HCT116 (cell line): ENCODE measurements at regions not wholly inside any gene's neighbourhood (a gene's known extent, or its start where the extent isn't known, plus 50 kb on each side); places are given as distances from the start of the nearest gene placed in this dataset.

Source experiments
- ATAC-seq: fragments of 200-7000 bp; cut with Tn5 transposase; 2 replicates; pipeline ENCODE4 v1.9.1; 2020; ENCODE audit warnings: mild to moderate bottlenecking, moderate library complexity
- BruUV-seq: library from RNA; stranded (reverse); fragments of 400-500 nt; replicated peaks from 2 replicates; lab custom pipeline; 2021; lab: Mats Ljungman, UMichigan
- CTCF ChIA-PET: fragments of 300-600 bp; sonication (Branson Sonifier 250); formaldehyde crosslinking; loops from one replicate; lab custom pipeline; 2021; ENCODE audit warnings: antibody characterized with exemption; lab: Charles Lee
- POLR2A ChIA-PET: fragments of 300-600, 350-600 bp; sonication (Branson Sonifier 250); formaldehyde crosslinking; loops from one replicate; lab custom pipeline; 2021; ENCODE audit warnings: antibody characterized with exemption; lab: Charles Lee
- RAD21 ChIA-PET, 2 experiments: fragments of 300-600 bp; sonication (Branson Sonifier 250); formaldehyde crosslinking; loops; one replicate each; lab custom pipeline; 2023; ENCODE audit warnings: low total read pairs in 2 of 2; ENCODE audit not compliant: uncharacterized antibody in 2 of 2, unreplicated experiment in 2 of 2, low non-redundant PET in 1 of 2; lab: Charles Lee
- DNase-seq: peaks from one replicate; pipeline ENCODE4 v3.0.0-alpha.2; 2010; ENCODE audit warnings: low read depth, low spot score
- H2AFZ ChIP-seq: fragments of 200-600 bp; shearing (Covaris generic), sonication (generic); 2 replicates; pipeline ENCODE4 v1.6.1; 2017; ENCODE audit warnings: low read depth, mixed run types, mixed read lengths, antibody characterized with exemption, low read length; ENCODE audit not compliant: poor library complexity, severe bottlenecking
- H3K27ac ChIP-seq: 2 replicates; pipeline ENCODE4 v1.5.1; 2012; ENCODE audit warnings: low read depth, low read length
- H3K27me3 ChIP-seq: fragments of 200-600 bp; sonication (generic); 2 replicates; pipeline ENCODE4 v1.6.1; 2016; ENCODE audit warnings: mixed run types, low read length, mixed read lengths; ENCODE audit not compliant: insufficient read depth
- H3K36me3 ChIP-seq, 2 experiments: fragments of 200-500 bp in 1 of 2; fragments of 200-600 bp in 1 of 2; sonication (Bioruptor generic) in 1 of 2; sonication (generic) in 1 of 2; 2 replicates each; pipeline versions ENCODE4 v1.5.1 to v1.6.1; 2014 to 2016; ENCODE audit warnings: low read length in 2 of 2, inconsistent platforms in 1 of 2, mixed read lengths in 1 of 2, mixed run types in 1 of 2; ENCODE audit not compliant: insufficient read depth in 2 of 2, control insufficient read depth in 1 of 2
- H3K4me1 ChIP-seq, 2 experiments: fragments of 200-600 bp in 1 of 2; sonication (generic) in 1 of 2; 2 replicates each; pipeline versions ENCODE4 v1.5.1 to v1.6.1; 2012 to 2017; ENCODE audit warnings: low read length in 2 of 2, inconsistent platforms in 1 of 2, mild to moderate bottlenecking in 1 of 2, mixed read lengths in 1 of 2, mixed run types in 1 of 2, moderate library complexity in 1 of 2; ENCODE audit not compliant: insufficient read depth in 2 of 2, control insufficient read depth in 1 of 2
- H3K4me2 ChIP-seq: fragments of 200-600 bp; sonication (generic); 2 replicates; pipeline ENCODE4 v1.6.1; 2017; ENCODE audit warnings: mixed run types, low read length, mixed read lengths
- H3K4me3 ChIP-seq, 2 experiments: fragments of 200-600 bp in 1 of 2; sonication (generic) in 1 of 2; replicated peaks in 1 of 2; 2 replicates each; pipeline ENCODE4 v1.5.1; 2011 to 2016; ENCODE audit warnings: low read length in 2 of 2, control low read depth in 1 of 2, low read depth in 1 of 2, mild to moderate bottlenecking in 1 of 2, mixed read lengths in 1 of 2, mixed run types in 1 of 2
- H3K79me2 ChIP-seq: fragments of 200-600 bp; sonication (generic); 2 replicates; pipeline ENCODE4 v1.6.1; 2017; ENCODE audit warnings: mild to moderate bottlenecking, mixed run types, low read length, moderate library complexity, mixed read lengths; ENCODE audit not compliant: insufficient read depth
- H3K9ac ChIP-seq: fragments of 200-600 bp; sonication (generic); 2 replicates; pipeline ENCODE4 v1.6.1; 2016; ENCODE audit warnings: low read length, mixed read lengths
- H3K9me2 ChIP-seq: fragments of 200-600 bp; sonication (generic), shearing (Covaris generic); 2 replicates; pipeline ENCODE4 v1.6.1; 2017; ENCODE audit warnings: mixed run types, mild to moderate bottlenecking, moderate library complexity; ENCODE audit not compliant: insufficient read depth
- H3K9me3 ChIP-seq, 2 experiments: fragments of 200-500 bp in 1 of 2; fragments of 200-600 bp in 1 of 2; sonication (Bioruptor generic) in 1 of 2; sonication (generic) in 1 of 2; 2 replicates each; pipeline ENCODE4 v1.6.1; 2014 to 2017; ENCODE audit warnings: low read length in 2 of 2, mixed read lengths in 2 of 2, inconsistent platforms in 1 of 2, low read depth in 1 of 2, mild to moderate bottlenecking in 1 of 2, mixed run types in 1 of 2, moderate library complexity in 1 of 2; ENCODE audit not compliant: control insufficient read depth in 1 of 2, insufficient read depth in 1 of 2
- H4K20me1 ChIP-seq: fragments of 200-600 bp; sonication (generic), shearing (Covaris generic); 2 replicates; pipeline ENCODE4 v1.6.1; 2017; ENCODE audit warnings: mixed run types, mild to moderate bottlenecking, moderate library complexity; ENCODE audit not compliant: insufficient read depth
- CBX3 ChIP-seq: IDR thresholded peaks from 2 replicates; pipeline ENCODE4 v1.6.1; 2012; ENCODE audit warnings: low read depth
- CEBPB ChIP-seq: IDR thresholded peaks from 2 replicates; pipeline ENCODE4 v1.6.1; 2012; ENCODE audit warnings: low read depth
- EZH2 ChIP-seq: fragments of 200-600 bp; sonication (generic); IDR thresholded peaks from 2 replicates; pipeline ENCODE4 v1.6.1; 2017; ENCODE audit warnings: antibody characterized with exemption, mixed run types
- EZH2phosphoT487 ChIP-seq: fragments of 200-600 bp; IDR thresholded peaks from 2 replicates; pipeline ENCODE4 v1.6.1; 2018; ENCODE audit warnings: antibody characterized with exemption, borderline replicate concordance
- JUND ChIP-seq: IDR thresholded peaks from 2 replicates; pipeline ENCODE4 v1.6.1; 2012
- POLR2A ChIP-seq: IDR thresholded peaks from 2 replicates; pipeline ENCODE4 v1.7.0; 2011; ENCODE audit warnings: borderline replicate concordance; ENCODE audit not compliant: insufficient read depth, insufficient read length; ENCODE audit errors: extremely low read depth
- POLR2AphosphoS5 ChIP-seq: IDR thresholded peaks from 2 replicates; pipeline ENCODE4 v1.6.1; 2011; ENCODE audit warnings: mild to moderate bottlenecking, low read depth, low read length, moderate library complexity
- RAD21 ChIP-seq: IDR thresholded peaks from 2 replicates; pipeline ENCODE4 v1.6.1; 2012; ENCODE audit warnings: low read depth, mild to moderate bottlenecking
- SIN3A ChIP-seq: IDR thresholded peaks from 2 replicates; pipeline ENCODE4 v1.6.1; 2012; ENCODE audit warnings: low read depth
- SP1 ChIP-seq: IDR thresholded peaks from 2 replicates; pipeline ENCODE4 v1.6.1; 2012; ENCODE audit warnings: low read depth
- SRF ChIP-seq: IDR thresholded peaks from 2 replicates; pipeline ENCODE4 v1.6.1; 2012; ENCODE audit warnings: low read depth
- TCF7L2 ChIP-seq: IDR thresholded peaks from 2 replicates; pipeline ENCODE4 v1.7.0; 2011; ENCODE audit warnings: borderline replicate concordance, inconsistent platforms; ENCODE audit not compliant: insufficient read depth, insufficient read length; ENCODE audit errors: extremely low read depth
- YY1 ChIP-seq: IDR thresholded peaks from 2 replicates; pipeline ENCODE4 v1.6.1; 2011; ENCODE audit warnings: low read length, low read depth, moderate library complexity, mild to moderate bottlenecking; ENCODE audit not compliant: insufficient replicate concordance; ENCODE audit errors: extremely low read depth
- ZNF274 ChIP-seq: fragments of 200-500 bp; sonication (Bioruptor generic); IDR thresholded peaks from 2 replicates; pipeline ENCODE4 v1.6.1; 2014; ENCODE audit warnings: mild to moderate bottlenecking, low read depth, low read length, inconsistent platforms
- intact Hi-C: fragments of 100-400 bp; cut with micrococcal nuclease; formaldehyde crosslinking; loops from 2 replicates; pipeline ENCODE4 v1.10.0; 2022
- TF ChIP-seq, protein P1 (sequence below): IDR thresholded peaks from 2 replicates; pipeline ENCODE4 v1.6.1; 2012
- TF ChIP-seq, protein P2 (sequence below), 3 experiments: fragments of 200-600 bp in 1 of 3; sonication (generic) in 1 of 3; IDR thresholded peaks in 2 of 3; conservative IDR thresholded peaks in 1 of 3; 2 replicates each; pipeline ENCODE4 v1.5.1; 2012 to 2017; ENCODE audit warnings: low read depth in 2 of 3, low read length in 2 of 3, antibody characterized with exemption in 1 of 3, borderline replicate concordance in 1 of 3, control low read depth in 1 of 3, mild to moderate bottlenecking in 1 of 3, mixed read lengths in 1 of 3, mixed run types in 1 of 3, moderate library complexity in 1 of 3; ENCODE audit not compliant: insufficient read depth in 1 of 3
- TF ChIP-seq, protein P3 (sequence below): IDR thresholded peaks from 2 replicates; pipeline ENCODE4 v1.6.1; 2012
- TF ChIP-seq, protein P4 (sequence below): IDR thresholded peaks from 2 replicates; pipeline ENCODE4 v1.6.1; 2012; ENCODE audit warnings: low read depth

DNA sequence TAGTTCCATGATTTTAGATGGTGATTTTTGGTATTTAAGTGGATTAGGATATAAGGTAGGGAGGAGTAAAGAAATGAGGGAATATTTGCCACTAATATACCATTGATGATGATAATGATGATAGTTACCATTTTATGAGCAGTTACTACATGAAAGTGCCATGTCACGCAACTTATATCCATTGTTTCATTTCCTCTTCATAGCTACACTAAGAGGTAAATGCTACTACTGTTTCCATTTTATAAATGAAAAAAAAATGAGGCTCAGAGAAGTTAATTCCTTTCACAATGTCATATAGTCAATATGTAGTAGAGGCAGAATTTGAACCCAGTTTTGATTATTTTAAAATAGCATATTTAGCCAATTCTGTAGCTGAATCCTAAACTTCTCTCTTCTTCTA lies 112.2 kb upstream of the ADRA1B start (continued):
- TF ChIP-seq, protein P1, sequence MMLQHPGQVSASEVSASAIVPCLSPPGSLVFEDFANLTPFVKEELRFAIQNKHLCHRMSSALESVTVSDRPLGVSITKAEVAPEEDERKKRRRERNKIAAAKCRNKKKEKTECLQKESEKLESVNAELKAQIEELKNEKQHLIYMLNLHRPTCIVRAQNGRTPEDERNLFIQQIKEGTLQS = no peak
- TF ChIP-seq CEBPB (no peak), POLR2A (no peak), ZNF274 (no peak), EZH2phosphoT487 (no peak), YY1 (no peak), SIN3A (no peak), SRF (no peak)
- TF ChIP-seq, protein P2, sequence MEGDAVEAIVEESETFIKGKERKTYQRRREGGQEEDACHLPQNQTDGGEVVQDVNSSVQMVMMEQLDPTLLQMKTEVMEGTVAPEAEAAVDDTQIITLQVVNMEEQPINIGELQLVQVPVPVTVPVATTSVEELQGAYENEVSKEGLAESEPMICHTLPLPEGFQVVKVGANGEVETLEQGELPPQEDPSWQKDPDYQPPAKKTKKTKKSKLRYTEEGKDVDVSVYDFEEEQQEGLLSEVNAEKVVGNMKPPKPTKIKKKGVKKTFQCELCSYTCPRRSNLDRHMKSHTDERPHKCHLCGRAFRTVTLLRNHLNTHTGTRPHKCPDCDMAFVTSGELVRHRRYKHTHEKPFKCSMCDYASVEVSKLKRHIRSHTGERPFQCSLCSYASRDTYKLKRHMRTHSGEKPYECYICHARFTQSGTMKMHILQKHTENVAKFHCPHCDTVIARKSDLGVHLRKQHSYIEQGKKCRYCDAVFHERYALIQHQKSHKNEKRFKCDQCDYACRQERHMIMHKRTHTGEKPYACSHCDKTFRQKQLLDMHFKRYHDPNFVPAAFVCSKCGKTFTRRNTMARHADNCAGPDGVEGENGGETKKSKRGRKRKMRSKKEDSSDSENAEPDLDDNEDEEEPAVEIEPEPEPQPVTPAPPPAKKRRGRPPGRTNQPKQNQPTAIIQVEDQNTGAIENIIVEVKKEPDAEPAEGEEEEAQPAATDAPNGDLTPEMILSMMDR (IDR thresholded peaks at IDR 0.05 in 2 of 3, conservative IDR thresholded peaks at IDR 0.05 in 1 of 3; ENCODE audit: borderline replicate concordance in 1 of 3, insufficient read depth in 1 of 3, low read depth in 2 of 3, low read length in 2 of 3) = no peak
- TF ChIP-seq, protein P3, sequence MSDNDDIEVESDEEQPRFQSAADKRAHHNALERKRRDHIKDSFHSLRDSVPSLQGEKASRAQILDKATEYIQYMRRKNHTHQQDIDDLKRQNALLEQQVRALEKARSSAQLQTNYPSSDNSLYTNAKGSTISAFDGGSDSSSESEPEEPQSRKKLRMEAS = no peak

DNA sequence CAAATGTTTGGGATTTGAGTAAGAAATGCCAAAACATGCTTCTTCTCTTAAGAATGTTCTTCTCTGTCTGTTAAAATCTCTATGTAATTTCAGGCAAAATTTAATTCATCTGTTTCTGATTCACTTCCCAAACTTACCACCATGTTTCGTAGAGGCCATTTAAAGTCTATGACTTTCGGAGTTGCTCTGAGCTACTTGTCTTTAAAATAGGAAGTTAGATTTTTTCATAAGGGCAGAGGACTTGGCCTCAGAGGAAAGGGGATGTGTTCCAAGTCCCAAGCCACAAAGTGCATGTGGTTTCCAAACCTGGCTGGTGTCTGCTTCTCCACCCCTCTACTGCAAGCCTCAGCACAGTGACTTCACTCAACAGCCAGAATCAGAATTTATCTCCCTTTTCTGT lies 111.3 kb upstream of the ADRA1B start:
- CTCF ChIA-PET = no interaction called here
- TF ChIP-seq, protein P3 = no peak
- TF ChIP-seq ZNF274 (no peak), CBX3 (no peak), RAD21 (no peak), EZH2 (no peak), POLR2AphosphoS5 (no peak), SP1 (no peak), JUND (no peak), TCF7L2 (no peak)
- TF ChIP-seq, protein P4, sequence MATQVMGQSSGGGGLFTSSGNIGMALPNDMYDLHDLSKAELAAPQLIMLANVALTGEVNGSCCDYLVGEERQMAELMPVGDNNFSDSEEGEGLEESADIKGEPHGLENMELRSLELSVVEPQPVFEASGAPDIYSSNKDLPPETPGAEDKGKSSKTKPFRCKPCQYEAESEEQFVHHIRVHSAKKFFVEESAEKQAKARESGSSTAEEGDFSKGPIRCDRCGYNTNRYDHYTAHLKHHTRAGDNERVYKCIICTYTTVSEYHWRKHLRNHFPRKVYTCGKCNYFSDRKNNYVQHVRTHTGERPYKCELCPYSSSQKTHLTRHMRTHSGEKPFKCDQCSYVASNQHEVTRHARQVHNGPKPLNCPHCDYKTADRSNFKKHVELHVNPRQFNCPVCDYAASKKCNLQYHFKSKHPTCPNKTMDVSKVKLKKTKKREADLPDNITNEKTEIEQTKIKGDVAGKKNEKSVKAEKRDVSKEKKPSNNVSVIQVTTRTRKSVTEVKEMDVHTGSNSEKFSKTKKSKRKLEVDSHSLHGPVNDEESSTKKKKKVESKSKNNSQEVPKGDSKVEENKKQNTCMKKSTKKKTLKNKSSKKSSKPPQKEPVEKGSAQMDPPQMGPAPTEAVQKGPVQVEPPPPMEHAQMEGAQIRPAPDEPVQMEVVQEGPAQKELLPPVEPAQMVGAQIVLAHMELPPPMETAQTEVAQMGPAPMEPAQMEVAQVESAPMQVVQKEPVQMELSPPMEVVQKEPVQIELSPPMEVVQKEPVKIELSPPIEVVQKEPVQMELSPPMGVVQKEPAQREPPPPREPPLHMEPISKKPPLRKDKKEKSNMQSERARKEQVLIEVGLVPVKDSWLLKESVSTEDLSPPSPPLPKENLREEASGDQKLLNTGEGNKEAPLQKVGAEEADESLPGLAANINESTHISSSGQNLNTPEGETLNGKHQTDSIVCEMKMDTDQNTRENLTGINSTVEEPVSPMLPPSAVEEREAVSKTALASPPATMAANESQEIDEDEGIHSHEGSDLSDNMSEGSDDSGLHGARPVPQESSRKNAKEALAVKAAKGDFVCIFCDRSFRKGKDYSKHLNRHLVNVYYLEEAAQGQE = no peak
- TF ChIP-seq, protein P2 (IDR thresholded peaks at IDR 0.05 in 2 of 3, conservative IDR thresholded peaks at IDR 0.05 in 1 of 3; ENCODE audit: borderline replicate concordance in 1 of 3, insufficient read depth in 1 of 3, low read depth in 2 of 3, low read length in 2 of 3) = no peak

More for the DNA sequence above, 111.3 kb upstream of the ADRA1B start:
- DNase-seq (no peak), ATAC-seq (no peak)
- Histone ChIP-seq H3K36me3 (no peaks in the 10 kb centered on the region), H3K4me1 (no peaks in the 10 kb centered on the region), H2AFZ (no peak overlapping the region), H3K4me3 (no peak overlapping the region), H3K9me3 (no peaks in the 10 kb centered on the region), H3K4me2 (no peak overlapping the region), H4K20me1 (no peaks in the 10 kb centered on the region), H3K27ac (no peak overlapping the region), H3K9me2 (no peaks in the 10 kb centered on the region), H3K9ac (no peak overlapping the region), H3K27me3 (no peaks in the 10 kb centered on the region), H3K79me2 (no peaks in the 10 kb centered on the region)
- ChIA-PET POLR2A (no interaction called here), RAD21 (no interaction called here)
- intact Hi-C loops = no loop called here
- no TSS peak for BruUV-seq
